Psoas muscle (tissue), 7 donors: ENCODE measurements at regions not wholly inside any gene's neighbourhood (a gene's known extent, or its start where the extent isn't known, plus 50 kb on each side); places are given as distances from the start of the nearest gene placed in this dataset.

ENCODE experiments used
- ATAC-seq, 4 donors: fragments of 200-7000 bp; cut with Tn5 transposase; one replicate each; pipeline ENCODE4 v1.9.1; 2020; ENCODE audit warnings: moderate library complexity in 3 of 4, mild to moderate bottlenecking in 2 of 4
- DNase-seq, 2 donors: peaks; one replicate each; pipeline ENCODE4 v3.0.0-alpha.2; 2020
- H3K27ac ChIP-seq: fragments of 200-600 bp; one replicate; pipeline ENCODE4 v1.8.0; 2022
- H3K27me3 ChIP-seq, 3 donors: fragments of 200-600 bp in 1 of 3; one replicate each; pipeline versions ENCODE4 v1.6.1 to v1.8.0; 2013 to 2022; ENCODE audit warnings: low read length in 2 of 3, mild to moderate bottlenecking in 2 of 3, moderate library complexity in 1 of 3; ENCODE audit not compliant: insufficient read depth in 3 of 3
- H3K36me3 ChIP-seq, 2 donors: fragments of 200-600 bp in 1 of 2; one replicate each; pipeline versions ENCODE4 v1.6.1 to v1.8.0; 2013 to 2022; ENCODE audit warnings: low read depth in 1 of 2, mild to moderate bottlenecking in 1 of 2, moderate library complexity in 1 of 2; ENCODE audit not compliant: insufficient read depth in 1 of 2
- H3K4me1 ChIP-seq: fragments of 200-600 bp; one replicate; pipeline ENCODE4 v1.8.0; 2022
- H3K4me3 ChIP-seq: fragments of 200-600 bp; one replicate; pipeline ENCODE4 v1.8.0; 2022; ENCODE audit warnings: mild to moderate bottlenecking
- H3K9me3 ChIP-seq: fragments of 200-600 bp; one replicate; pipeline ENCODE4 v1.8.0; 2022
- CTCF ChIP-seq: fragments of 200-600 bp; IDR thresholded peaks from one replicate; pipeline ENCODE4 v1.8.0; 2022; ENCODE audit warnings: antibody characterized with exemption
- WGBS, 3 donors: extraction: QIAGEN DNeasy Blood & Tissue Kit; methylation state at CpG; one replicate each; pipeline versions ENCODE4 v1.1.6 to v1.1.7; 2013; 5-methylcytosine and 5-hydroxymethylcytosine counted together
- intact Hi-C, 2 donors: fragments of 100-400 bp; cut with DNase I; formaldehyde crosslinking; loops; one replicate each; pipeline versions ENCODE4 v1.11.0 to v1.14.2; 2022
- donor health status: healthy with polysubstance abuse.
- donor health status: DM: no; HTN: no; CAD: no; lungs with moderate emphysema.
- donor health status: Bipolar disorder and iron deficiency.
- donor health status: healthy.
- donor health status: DM: yes; HTN: yes; CAD: no.
- donor health status: DM: no; HTN: no; CAD: no.
- donor health status: DM: yes; HTN: yes; CAD: no.

DNA sequence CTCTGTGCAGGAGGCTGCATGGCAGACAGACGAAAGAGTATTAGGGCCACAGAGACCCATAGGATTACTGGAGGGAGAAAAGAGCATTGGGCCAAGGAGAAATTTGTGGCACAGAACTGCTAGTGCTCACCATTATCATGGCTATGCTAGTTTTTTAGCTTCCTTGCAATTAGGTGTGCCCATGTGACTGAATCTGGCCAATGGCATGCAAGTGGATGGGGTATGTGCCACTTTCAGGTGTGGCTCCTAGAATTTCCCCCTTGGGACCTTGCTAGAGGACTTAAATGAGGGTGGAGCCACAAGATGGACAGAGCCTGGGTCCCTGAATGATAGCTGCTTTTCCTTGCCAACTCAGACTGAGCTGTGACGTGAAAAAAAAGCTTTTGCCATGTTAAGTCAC, 73.9 kb upstream of the TENM4 start:
- TF ChIP-seq CTCF: no peak
- H3K4me3 ChIP-seq: no peak overlapping the region
- H3K27me3 ChIP-seq: peaks cover 0 to 4% (median 2%) of the 10 kb centered on the region in 3 donors
- 79 to 86% (median 86%) methylated on average over 2 of the region's 2 CpGs for WGBS, 3 donors
- no peaks in the 10 kb centered on the region for H3K4me1 ChIP-seq
- no peak overlapping the region for H3K27ac ChIP-seq
- no peak for DNase-seq
- no peaks in the 10 kb centered on the region for H3K9me3 ChIP-seq
- no peak for ATAC-seq
- intact Hi-C loops: no loop called here
- H3K36me3 ChIP-seq: no peaks in the 10 kb centered on the region

DNA sequence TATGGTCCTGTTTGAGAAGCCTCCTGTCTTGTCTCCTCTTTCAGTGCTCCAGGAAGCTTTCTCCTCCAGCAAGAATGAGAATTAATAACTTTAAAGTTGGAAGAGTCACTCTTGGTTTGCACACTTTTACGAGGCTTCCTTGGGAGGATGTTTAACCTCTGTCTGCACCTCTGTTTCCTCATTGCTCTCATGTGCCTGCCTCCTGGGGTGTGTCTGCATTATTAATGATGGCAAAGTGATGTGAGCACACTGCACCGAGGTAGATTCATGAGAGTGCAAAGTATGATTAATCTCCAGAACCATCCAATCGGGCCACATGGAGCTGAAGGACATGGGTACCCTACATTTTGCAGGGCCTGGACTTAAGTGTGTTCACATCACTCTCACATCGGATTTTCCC, 73.5 kb upstream of the TENM4 start:
- Histone ChIP-seq H3K36me3 (no peaks in the 10 kb centered on the region), H3K27ac (no peak overlapping the region), H3K4me1 (no peaks in the 10 kb centered on the region), H3K9me3 (no peaks in the 10 kb centered on the region), H3K4me3 (no peak overlapping the region), H3K27me3 (peaks cover 0 to 4% (median 2%) of the 10 kb centered on the region in 3 donors)
- ATAC-seq (no peak), DNase-seq (no peak)
- 68 to 71% (median 70%) methylated on average over 4 of the region's 4 CpGs for WGBS, 3 donors
- no peak for TF ChIP-seq CTCF
- intact Hi-C loops: no loop called here

DNA sequence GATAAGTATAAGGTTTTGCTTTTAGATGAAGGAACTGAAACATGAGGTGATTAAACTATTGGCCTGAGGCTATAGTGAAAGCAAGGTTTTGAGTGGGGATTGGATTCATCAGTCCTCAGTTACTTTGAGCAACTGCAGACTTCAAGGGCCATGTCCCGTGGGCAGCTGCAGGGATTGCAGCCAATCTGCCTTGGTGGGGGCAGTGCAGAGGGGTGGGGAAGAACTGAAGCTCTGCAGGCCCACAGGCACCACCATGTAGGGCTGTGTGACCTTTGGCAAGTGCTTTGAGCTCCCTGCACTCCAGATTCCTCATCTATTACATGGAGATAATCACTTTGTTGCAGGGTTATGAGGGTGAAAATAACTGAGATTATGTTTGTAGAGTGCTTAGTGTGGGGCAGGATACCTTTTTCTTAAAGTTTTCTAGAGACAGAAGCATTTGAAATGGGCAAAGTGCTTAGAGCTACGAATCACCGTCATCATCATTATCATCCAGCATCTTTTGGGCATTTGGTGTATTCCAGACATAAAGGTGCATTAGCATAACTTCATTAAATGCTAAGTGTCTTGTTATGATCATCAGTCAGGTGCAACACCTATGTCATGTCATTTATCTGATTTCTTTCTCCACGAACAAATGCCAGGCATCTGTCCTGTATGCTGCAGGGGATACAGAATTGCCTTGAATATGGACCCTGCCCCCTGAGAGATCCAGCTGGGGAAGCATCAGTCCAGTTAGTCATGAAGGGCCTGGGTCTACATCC, 72.1 kb upstream of the TENM4 start:
- ATAC-seq: no peak
- H3K4me3 ChIP-seq: no peak overlapping the region

GRCh38 chr11:79510960-79511359, 70.1 kb upstream of the TENM4 start:
- H3K27me3 ChIP-seq: peaks cover 0 to 4% (median 2%) of the 10 kb centered on the region in 3 donors
- intact Hi-C loops: no loop called here
- H3K9me3 ChIP-seq: no peaks in the 10 kb centered on the region
- WGBS, 3 donors: 70 to 76% (median 76%) methylated on average over 9 of the region's 9 CpGs
- no peak overlapping the region for H3K27ac ChIP-seq
- no peak overlapping the region for H3K4me3 ChIP-seq
- no peaks in the 10 kb centered on the region for H3K36me3 ChIP-seq
- no peak for DNase-seq
- ATAC-seq: no peak
- no peaks in the 10 kb centered on the region for H3K4me1 ChIP-seq
- TF ChIP-seq CTCF: no peak

More for the DNA sequence above, 72.1 kb upstream of the TENM4 start:
- DNase-seq: no peak
- no peak for TF ChIP-seq CTCF
- intact Hi-C loops: no loop called here
- H3K27me3 ChIP-seq: peaks cover 0 to 4% (median 2%) of the 10 kb centered on the region in 3 donors
- H3K9me3 ChIP-seq: no peaks in the 10 kb centered on the region
- no peak overlapping the region for H3K27ac ChIP-seq
- no peaks in the 10 kb centered on the region for H3K36me3 ChIP-seq
- no peaks in the 10 kb centered on the region for H3K4me1 ChIP-seq
- 46 to 58% (median 56%) methylated on average over 4 of the region's 4 CpGs for WGBS, 3 donors

DNA sequence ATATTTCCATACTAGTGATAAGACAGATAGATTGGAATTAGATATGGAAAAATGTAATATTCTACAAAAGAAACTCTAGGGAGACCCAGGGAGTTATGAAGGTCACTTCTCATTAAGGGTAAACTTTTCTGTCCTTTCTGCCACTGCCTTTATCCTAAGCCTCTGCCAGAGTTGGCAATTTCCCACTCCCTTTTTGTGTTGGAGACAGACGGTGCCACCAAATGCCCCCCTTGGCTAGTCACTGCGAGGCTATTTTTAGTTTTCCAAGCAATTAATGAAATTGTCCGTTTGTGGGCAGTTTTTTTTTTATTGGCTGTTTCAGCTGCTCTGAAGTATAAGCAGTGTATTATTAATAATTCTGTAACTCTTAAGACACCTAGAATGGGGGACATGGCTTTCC, 67.6 kb upstream of the TENM4 start:
- intact Hi-C loops: no loop called here
- Histone ChIP-seq H3K9me3 (no peaks in the 10 kb centered on the region), H3K27ac (no peak overlapping the region), H3K36me3 (no peaks in the 10 kb centered on the region), H3K4me1 (peaks cover 3% of the 10 kb centered on the region), H3K27me3 (peaks cover 0 to 2% (median 0%) of the 10 kb centered on the region in 3 donors), H3K4me3 (no peak overlapping the region)
- TF ChIP-seq CTCF: no peak
- 16 to 25% (median 21%) methylated on average over 3 of the region's 3 CpGs for WGBS, 3 donors
- DNase-seq (no peak), ATAC-seq (no peak)
